ENCODE measurements at regions not wholly inside any gene's neighbourhood (a gene's known extent, or its start where the extent isn't known, plus 50 kb on each side); places are given as distances from the start of the nearest gene placed in this dataset.
A peak's percentile ranks its signal among the peaks of the same experiment; 100 is the strongest.
"Not testable (repeated sequence)": the region's sequence is repeated elsewhere in the genome, so short reads cannot be mapped to it uniquely, and the experiment has no call there.

- DNase-seq, result no peak
Measured at GRCh38 chr7:106447318-106447847, 162.6 kb upstream of the NAMPT start.

- DNase-seq, result not testable (repeated sequence)
Measured at GRCh38 chr7:106445366-106445765, 160.6 kb upstream of the NAMPT start.

- no peak for DNase-seq
Measured at GRCh38 chr7:106444068-106444655, 159.4 kb upstream of the NAMPT start.

- no peak for DNase-seq
Measured at GRCh38 chr7:106443156-106443555, 158.4 kb upstream of the NAMPT start.

GRCh38 chr7:106442476-106442875 lies 157.7 kb upstream of the NAMPT start:
- no peak for DNase-seq

GRCh38 chr7:106441343-106441742 lies 156.6 kb upstream of the NAMPT start:
- not testable (repeated sequence) for DNase-seq

DNA sequence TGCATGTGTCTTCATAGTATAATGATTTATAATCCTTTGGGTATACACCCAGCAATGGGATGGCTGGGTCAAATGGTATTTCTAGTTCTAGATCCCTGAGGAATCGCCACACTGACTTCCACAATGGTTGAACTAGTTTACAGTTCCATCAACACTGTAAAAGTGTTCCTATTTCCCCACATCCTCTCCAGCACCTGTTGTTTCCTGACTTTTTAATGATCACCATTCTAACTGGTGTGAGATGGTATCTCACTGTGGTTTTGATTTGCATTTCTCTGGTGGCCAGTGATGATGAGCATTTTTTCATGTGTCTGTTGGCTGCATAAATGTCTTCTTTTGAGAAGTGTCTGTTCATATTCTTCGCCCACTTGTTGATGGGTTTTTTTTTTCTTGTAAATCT lies 152.2 kb upstream of the NAMPT start:
- DNase-seq, result not testable (repeated sequence)

- DNase-seq, result no peak
Measured at GRCh38 chr7:106433377-106433776, 148.6 kb upstream of the NAMPT start.

DNA sequence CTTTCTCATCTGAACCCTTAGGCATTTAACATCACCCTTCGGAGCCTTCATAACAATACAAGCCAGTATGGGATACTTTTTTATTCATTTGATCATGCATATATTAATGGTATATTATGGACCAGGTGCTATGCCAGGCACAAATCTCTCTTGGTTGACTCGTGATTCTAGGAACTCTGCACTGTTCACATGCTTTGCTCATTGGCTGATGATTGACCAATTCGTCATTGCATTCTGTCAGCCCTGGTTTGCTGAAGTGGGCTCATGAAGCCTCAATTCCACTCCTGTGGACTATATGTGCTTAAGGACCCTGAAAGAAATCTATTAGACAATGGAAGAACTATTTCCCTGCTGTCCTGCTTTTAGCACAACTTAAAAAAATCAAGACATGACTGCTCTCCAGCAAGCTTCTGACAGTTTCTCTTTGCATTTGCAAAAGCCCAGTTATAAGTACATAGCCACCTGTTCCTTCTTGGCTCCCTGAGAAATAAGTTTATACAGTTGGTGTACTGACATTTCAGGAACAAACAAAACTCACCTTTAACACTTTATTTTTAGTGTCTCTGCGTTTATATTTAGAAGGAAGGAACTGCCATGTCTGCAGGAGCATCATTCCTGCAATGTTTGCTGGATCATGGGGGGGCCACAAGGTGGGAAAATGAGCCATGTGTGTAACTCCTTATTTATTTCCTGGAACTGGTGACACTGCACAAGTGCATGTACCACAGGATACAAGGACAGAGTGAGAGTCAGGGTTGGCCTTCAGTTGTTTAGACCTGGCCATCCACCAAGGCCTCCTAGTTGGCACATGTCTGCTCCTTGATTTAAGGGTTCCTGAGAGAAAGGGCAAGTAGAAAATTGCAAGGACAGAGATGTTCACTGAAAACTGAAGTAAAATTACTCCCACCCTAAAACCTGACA lies 146.0 kb upstream of the NAMPT start:
- no peak for DNase-seq

DNA sequence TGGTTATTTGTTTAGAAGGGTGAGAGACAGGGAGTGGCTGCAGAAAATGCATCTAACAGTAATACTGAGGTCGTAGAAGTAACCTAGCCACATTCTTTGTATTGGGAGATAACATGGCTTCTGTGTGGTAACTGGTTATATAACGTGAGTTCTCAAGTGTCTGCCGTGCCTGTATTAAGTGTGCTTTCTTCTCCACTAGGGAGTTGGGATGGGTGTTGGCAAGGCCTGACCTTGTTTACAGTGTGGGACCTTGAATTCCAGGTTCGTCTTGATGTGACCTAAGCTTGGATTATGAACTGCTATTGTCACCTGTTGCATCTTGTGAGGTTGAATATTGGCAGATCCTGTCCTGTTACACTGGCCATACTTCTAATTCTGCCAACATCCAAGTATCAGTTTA lies 145.3 kb upstream of the NAMPT start:
- DNase-seq, result no peak

DNA sequence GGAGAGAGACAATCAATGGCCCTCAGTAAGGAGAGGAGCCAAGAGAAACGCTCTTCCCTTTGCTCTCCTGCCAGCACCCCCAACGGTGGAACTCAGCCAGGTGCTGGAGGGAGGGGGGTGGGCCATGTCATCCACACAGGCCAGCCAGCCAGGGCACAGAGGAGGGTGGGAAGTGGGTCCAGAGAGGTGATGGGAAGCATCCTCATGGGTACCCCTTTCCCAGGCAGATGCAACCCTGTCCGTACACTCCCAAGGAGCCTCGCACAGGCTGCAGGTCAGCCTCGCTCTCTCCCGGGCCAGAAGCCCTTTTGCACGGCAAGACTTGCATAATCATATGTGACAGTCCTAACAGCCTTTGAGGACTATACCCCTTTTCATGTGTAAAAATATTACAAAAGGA lies 142.0 kb upstream of the NAMPT start:
- no peak for DNase-seq

DNA sequence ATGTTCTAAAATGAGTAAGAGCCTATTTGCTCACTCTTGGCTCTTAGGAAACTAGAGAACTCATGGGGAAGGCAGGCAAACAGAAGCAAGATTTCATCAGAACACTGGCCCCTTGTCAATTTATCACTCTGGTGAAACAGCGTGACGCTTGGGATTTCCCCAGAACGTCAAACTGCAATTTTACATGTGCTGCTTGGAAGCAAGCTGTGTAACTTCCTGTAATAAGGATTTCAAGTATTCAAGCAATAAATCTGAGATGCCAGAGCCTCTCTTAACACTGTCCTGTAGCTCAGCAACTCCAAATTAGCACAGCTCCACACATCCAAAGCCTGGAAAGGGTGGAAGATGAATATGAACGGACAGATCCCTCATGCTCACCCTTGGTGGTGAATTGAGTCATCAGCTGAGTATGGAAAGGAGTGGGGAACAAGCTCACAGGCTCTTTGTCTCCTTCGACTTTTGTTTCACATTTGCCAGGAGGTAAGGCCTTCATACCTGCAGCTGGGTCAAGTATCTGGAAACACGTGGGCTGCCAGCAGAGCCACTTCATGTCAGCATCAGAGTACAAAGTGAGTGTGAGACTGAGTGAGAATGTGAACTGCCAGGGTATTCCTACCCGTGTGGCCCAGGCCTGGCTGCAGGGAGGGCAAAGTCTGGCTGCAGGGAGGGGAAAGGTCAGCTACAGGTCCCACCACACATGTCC lies 140.4 kb upstream of the NAMPT start:
- peak; percentile 54 for DNase-seq

DNA sequence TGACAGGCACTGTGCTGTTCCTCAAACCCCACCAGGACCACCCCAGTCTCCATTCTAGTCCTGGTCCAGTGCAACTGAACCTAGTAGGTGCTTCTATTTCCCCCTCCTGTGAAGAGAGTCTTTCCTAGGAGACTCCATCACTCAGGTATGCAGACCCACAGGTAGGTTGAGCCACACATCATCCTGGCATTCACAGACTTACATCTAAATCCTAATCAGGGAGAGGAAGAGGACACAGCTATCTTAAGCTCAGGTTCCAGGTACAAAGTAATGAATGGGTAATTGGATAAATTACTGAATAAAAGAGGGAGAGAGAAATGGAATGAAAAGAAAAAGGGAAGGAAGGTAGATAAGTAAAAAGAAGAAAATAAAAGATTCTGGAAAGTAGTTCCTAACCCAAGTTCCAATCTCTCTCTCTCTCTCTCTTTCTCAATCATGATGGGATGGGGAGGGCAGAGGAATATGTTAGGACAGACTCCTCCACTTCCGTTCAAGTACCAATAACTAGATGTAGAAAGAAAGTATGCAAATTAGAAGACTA lies 139.8 kb upstream of the NAMPT start:
- no peak for DNase-seq

- no peak for DNase-seq
Measured at GRCh38 chr7:106423821-106424475, 139.2 kb upstream of the NAMPT start.

GRCh38 chr7:106423111-106423510 lies 138.3 kb upstream of the NAMPT start:
- no peak for DNase-seq

GRCh38 chr7:106421181-106421762 lies 136.5 kb upstream of the NAMPT start:
- DNase-seq, result peak; percentile 43

DNA sequence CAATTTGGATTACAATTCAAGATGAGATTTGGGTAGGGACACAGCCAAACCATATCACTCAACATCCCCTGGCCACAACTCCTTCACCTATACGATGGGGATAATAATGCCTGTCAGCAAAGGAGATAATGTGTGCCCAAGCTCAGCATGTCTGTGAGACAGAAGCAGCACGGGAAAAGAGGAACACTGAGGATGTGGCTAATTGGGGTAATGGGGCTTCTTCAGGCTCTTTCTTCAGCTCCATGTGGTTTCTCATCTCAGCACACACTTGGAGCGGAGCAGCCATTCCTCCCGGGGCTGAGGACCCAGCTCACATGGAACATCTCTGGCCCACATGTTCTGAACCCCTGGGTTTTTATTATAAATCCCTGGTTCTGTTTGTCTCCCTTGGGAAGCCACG lies 136.0 kb upstream of the NAMPT start:
- no peak for DNase-seq

DNA sequence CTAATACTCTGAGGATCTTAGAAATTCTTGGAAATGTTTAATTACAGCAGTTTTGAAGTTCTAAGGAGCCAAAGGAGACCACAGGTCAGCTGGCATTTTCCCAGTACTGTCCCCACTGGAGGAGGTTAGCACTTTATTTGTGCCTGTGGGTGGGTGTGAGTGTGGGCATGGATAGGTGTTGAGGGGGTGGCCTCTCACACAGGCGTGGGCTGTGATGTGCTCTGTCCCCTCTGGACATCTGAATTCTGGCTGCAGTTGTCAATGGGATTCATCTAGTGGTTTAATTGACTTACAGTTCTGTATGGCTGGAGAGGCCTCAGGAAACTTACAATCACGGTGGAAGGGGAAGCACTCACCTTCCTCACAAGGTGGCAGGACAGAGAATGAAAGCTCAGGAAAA lies 135.4 kb upstream of the NAMPT start:
- no peak for DNase-seq

GRCh38 chr7:106419455-106420182 lies 134.8 kb upstream of the NAMPT start:
- DNase-seq, result peak; percentile 22

- DNase-seq, result no peak
Measured at GRCh38 chr7:106418526-106418925, 133.7 kb upstream of the NAMPT start.

GRCh38 chr7:106418094-106418493 lies 133.3 kb upstream of the NAMPT start:
- DNase-seq, result no peak

Data from NCI-H187 treated with DMSO at 0.1 percent for 48 hours (cell line).